Tongue (tissue), 1 donor: ENCODE measurements at regions not wholly inside any gene's neighbourhood (a gene's known extent, or its start where the extent isn't known, plus 50 kb on each side); places are given as distances from the start of the nearest gene placed in this dataset.
"Not testable (repeated sequence)": the region's sequence is repeated elsewhere in the genome, so short reads cannot be mapped to it uniquely, and the experiment has no call there.

Experiments
- DNase-seq: peaks from one replicate; pipeline ENCODE4 v3.0.0-alpha.2; 2015

GRCh38 chr21:16185766-16186165 is 456.0 kb downstream of the USP25 start:
- DNase-seq, result no peak

GRCh38 chr21:16186742-16187141 is 457.0 kb downstream of the USP25 start:
- DNase-seq, result no peak

- no peak for DNase-seq
These were observed 458.0 kb downstream of the USP25 start for GRCh38 chr21:16187603-16188301.

DNA sequence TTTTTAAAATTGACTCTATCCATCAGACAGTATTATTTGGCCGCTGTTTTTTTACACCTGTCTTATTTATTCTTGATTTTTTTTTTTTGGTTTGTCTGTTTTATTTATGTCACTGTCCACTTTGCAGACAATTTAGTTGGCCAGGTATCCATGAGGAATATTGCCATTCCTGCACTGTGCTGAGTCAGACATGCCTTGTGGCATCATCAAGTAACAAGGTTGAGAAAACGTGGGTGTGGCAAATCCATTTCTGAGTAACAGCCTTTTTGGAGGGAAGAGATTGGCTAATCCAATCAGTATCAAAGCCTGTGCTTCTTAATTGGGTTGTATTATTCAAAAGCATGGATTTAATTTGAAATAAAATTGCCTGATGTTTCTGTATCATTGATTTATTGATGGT is 463.1 kb downstream of the USP25 start:
- DNase-seq, result no peak

GRCh38 chr21:16193496-16194094 is 463.8 kb downstream of the USP25 start:
- no peak for DNase-seq

GRCh38 chr21:16194095-16194787 is 464.5 kb downstream of the USP25 start:
- DNase-seq, result peak; percentile 93

- peak; percentile 76 for DNase-seq
These were observed 465.2 kb downstream of the USP25 start for GRCh38 chr21:16194788-16195537.

DNA sequence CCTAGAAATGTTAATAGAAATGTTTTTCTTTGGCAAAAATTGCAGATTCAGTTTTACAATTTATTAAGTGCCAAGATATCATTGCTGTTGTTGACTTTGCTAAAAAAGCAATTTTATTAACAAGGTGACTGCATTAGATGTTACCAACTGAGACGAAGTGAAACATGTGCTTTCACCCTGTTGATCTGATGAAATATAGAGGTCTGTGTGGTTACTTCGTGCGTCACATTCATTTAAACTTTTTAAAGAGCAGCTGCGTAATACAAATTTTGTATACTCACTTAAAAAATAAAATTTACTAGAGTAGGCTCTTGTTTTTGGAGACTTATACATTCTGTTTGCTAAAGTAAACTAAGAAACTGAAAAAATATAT is 465.7 kb downstream of the USP25 start:
- DNase-seq, result peak; percentile 67

DNA sequence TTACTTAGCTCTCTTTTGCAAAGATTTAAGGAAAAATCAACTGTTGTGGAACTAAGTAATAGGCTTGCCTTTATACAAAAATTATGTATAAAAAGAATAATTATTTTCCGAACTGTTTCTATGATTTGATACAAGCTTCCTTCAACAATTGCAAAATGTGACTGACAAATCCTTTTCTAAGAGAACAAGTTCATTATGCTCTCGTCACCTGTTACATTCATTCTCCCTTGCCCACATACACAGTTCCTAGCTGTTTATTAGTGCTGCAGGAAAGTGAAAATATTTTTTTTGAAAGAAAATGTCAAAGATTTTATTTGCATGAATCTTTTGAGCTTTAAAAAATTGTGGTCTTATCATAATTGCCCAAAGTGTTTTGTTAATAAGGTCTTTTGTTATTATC is 466.2 kb downstream of the USP25 start:
- DNase-seq, result peak; percentile 71

GRCh38 chr21:16198546-16198945 is 468.8 kb downstream of the USP25 start:
- DNase-seq, result no peak

- no peak for DNase-seq
These were observed 469.8 kb downstream of the USP25 start for GRCh38 chr21:16199539-16199938.

GRCh38 chr21:16201718-16202117 is 471.9 kb downstream of the USP25 start:
- DNase-seq, result no peak

DNA sequence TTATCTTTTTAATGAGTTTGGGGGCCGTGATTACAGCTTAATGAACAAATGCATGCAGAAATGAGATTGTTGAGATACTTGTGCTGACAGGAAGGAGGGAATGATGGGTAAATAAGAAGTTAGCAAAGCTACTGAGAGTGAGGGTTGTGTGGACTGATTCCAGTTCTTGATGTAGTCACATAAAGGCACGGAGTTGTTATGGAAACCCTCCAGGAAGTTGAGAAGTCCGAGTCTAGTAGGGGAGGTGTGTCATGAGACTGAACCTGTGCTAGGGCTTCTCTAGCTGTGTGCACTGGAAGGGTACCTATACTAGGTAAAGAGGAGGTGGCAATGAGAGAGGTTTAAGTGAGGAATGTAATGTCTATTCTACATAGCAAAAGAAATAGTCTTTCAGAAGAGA is 475.7 kb downstream of the USP25 start:
- DNase-seq, result no peak

- DNase-seq, result peak; percentile 62
These were observed 481.8 kb downstream of the USP25 start for GRCh38 chr21:16211339-16212303.

GRCh38 chr21:16213518-16213917 is 483.7 kb downstream of the USP25 start:
- no peak for DNase-seq

GRCh38 chr21:16215193-16215592 is 485.4 kb downstream of the USP25 start:
- DNase-seq, result no peak

- DNase-seq, result no peak
These were observed 485.9 kb downstream of the USP25 start for GRCh38 chr21:16215663-16216183.

- no peak for DNase-seq
These were observed 486.6 kb downstream of the USP25 start for GRCh38 chr21:16216288-16216962.

- DNase-seq, result no peak
These were observed 489.0 kb downstream of the USP25 start for GRCh38 chr21:16218682-16219343.

- DNase-seq, result not testable (repeated sequence)
These were observed 495.0 kb downstream of the USP25 start for GRCh38 chr21:16224756-16225155.
